Skin of body (tissue), 1 donor: ENCODE measurements at regions not wholly inside any gene's neighbourhood (a gene's known extent, or its start where the extent isn't known, plus 50 kb on each side); places are given as distances from the start of the nearest gene placed in this dataset.
A peak's percentile ranks its signal among the peaks of the same experiment; 100 is the strongest.

Source experiments
- DNase-seq: peaks from one replicate; lab custom pipeline; 2025; lab: John Stamatoyannopoulos, UW

DNA sequence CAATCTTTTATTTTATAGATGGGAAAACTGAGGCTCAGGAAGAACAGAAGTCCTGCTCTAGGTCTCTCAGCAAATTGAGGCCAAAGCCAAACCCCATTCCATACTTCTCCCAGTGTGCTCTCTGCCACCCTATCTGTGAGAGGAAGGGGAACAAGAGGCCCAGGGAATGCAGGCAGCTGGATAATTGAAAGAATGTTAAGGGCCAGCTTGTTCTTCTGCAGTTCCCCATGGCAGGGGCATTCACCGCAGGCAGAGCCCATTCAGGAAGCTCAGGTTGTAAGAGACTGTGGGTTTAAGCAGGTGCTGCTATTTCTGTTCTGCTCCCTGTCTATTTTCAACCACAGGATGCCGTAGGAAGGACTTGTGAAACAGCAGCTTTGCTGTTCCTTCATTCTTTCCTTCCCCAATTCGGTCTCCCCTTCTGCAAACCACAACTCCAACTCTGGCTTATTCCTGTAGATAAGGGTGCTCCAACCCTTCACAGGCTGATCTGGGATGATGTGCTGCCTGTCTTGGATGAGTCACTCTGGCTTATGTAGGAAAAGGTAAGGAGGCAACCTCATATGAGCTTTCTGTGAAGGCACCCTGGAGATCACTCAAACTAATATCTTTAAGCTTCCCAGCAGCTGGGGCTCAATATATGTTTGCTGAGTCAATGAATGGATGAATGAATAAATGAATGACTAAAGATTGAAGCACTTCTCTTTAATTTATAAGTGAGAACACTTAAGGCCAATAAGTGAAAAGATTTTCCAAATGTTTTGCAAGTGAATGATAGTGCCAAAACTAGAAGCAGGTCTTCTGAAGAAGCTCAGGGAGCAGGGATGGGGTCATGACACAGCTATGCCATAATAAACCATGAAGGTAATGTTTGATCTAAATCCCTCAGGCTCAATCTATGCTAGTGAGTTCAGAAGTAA lies 377.6 kb downstream of the BRINP1 start:
- no peak for DNase-seq

GRCh38 chr9:118992813-118993794 lies 376.1 kb downstream of the BRINP1 start:
- no peak for DNase-seq

DNA sequence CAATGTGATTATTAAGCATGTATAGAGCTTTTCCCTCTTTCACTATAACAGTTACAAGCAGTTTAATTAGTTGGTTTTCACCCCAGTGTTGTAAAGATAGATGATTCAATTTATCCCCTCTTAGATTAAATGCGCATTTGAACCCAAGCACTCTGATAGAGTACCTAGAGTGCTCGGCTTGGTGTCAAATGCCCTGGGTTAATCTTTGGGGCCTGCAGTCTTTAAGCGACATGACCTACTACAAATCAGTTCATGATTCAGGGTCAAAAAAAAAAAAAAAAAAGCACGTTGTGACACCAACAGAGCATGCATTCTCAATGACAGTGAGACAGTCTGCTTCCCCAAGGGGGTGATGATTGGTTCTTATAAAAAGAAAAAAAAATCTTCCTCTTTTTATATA lies 375.3 kb downstream of the BRINP1 start:
- DNase-seq, result no peak

DNA sequence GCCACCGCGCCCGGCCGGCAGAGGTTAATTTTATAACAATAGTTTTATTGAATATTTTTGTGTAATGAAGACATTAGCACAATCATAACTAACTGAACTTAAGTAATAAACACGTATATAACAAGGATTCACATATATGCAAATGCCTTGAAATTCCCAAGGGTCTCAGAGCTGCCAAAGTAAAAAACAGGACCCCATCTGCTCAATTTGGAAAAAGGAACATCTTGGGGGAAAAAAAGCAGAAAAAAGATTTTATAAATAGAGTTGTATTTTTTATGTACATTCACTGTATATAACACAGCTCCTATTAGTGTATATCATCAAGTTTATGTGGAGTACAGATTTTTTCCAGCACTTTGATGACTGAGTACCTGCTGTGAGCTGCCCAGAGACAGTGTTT lies 366.7 kb downstream of the BRINP1 start:
- no peak for DNase-seq

DNA sequence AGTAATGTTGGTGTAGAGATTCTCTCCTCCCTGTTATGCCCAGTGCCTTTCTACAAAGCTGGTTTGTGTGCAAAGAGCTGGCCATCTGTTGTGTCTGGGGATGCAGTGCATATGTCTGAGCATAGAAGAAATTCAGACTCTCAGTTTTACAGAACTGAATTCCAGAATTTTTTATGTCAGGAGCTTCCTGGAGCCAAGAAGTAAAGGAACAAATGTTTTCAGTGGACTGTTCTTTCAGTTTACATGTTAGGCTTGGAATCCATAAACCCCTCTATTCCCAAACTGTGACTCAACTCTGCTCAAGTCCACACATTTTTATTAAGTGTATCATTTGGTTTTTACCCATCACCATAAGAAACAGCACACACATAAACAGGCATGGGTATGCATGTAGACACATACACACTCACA lies 366.0 kb downstream of the BRINP1 start:
- peak; percentile 43 for DNase-seq

GRCh38 chr9:119003882-119004617 lies 365.2 kb downstream of the BRINP1 start:
- DNase-seq, result no peak

- no peak for DNase-seq
These were observed 364.6 kb downstream of the BRINP1 start for GRCh38 chr9:119004618-119004990.

DNA sequence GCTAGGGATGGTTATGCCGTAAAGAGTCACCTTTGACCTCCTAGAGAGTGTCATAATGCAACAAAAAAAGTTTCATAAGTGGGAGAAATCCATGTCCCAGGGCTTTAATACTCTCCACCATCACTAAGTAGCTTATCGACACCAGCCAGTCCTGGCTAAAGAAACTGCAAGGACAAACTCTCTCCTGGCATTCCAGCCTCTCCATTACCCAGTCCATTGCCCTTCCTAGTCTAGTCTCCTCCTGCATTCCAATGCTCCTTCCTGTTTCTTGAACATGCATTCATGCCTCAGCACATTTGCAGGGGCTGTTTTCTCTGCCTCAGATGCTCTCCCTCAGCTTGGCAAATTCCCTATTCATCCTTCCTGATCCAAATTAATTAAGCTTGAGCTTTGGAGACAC lies 364.1 kb downstream of the BRINP1 start:
- DNase-seq, result no peak

- DNase-seq, result no peak
These were observed 360.0 kb downstream of the BRINP1 start for GRCh38 chr9:119009249-119009648.

GRCh38 chr9:119020284-119020683 lies 349.0 kb downstream of the BRINP1 start:
- no peak for DNase-seq

GRCh38 chr9:119020730-119021333 lies 348.4 kb downstream of the BRINP1 start:
- no peak for DNase-seq

- no peak for DNase-seq
These were observed 343.1 kb downstream of the BRINP1 start for GRCh38 chr9:119026120-119026519.

DNA sequence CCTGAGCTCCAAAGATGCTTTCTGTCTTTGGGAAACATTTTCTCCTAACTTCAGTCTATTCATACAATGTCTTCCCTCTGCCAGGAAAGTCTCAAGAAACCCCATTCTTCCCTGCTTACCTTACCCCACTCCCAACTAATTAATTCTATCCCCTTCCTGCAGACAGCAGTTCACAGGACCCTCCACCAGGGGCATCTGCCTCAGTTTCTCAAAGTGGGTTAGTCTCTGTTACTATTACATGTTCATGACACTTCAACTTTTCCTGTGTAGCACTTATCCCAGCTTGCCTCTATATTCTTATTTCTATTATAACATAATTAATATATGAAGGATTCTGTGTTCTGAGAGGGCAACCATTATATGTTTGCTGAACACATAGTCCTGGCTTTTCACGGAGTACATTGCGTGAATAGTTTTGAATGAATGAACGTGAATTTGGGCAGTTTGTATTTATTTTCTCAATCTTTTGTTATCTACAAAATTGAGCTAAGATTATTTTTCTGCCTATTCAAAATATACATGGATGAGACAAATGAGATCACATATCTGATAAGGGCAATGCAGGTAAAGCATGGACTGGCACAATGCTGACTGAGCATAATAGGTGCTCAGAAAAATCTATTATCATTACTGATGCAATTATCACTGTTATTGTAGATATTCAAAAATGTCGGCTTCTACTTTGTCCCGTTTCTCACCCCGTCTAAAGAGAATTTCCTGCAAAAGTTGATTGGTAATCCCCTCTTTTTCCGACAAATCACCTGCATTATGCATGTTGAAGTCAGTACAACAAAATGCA lies 341.1 kb downstream of the BRINP1 start:
- DNase-seq, result no peak

DNA sequence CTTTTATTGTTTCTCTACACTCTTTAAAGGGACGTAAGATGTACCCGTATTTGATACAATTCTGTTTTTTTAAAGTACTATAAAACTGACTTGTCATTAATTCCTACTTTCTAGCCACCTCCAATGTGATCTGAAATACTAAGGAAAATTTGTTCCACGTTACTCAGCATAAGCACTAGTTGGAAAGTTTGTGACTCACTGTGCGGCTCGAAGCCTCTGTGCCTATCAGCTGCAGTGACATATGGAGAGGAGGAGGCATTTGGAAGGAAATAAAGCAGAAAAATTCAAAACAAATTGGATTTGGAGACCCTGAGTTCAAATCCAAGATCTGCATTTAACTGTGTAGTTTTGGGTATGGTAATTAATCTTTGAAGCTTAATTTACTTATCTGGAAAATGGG lies 339.3 kb downstream of the BRINP1 start:
- no peak for DNase-seq

- DNase-seq, result peak; percentile 7
These were observed 335.6 kb downstream of the BRINP1 start for GRCh38 chr9:119033596-119033995.

- no peak for DNase-seq
These were observed 332.3 kb downstream of the BRINP1 start for GRCh38 chr9:119036969-119037368.

DNA sequence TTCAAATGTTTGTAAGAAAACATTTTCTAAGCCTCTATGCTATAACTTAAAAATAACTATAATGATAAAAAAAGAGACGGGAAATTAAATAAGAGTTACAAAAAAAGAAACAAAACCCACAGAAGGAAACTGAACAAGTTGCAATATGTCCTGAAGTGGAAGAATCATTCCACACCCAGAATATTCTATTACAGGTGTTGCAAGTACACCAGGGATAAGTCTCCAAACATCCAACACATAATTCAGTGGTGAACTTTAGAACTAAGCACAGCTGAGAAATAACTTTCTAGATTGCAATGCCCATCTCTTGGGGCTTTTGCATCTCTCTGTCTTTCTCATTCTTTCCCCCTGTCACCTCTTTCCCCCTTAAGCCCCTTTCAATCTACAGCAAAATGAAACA lies 325.2 kb downstream of the BRINP1 start:
- DNase-seq, result no peak

- DNase-seq, result no peak
These were observed 324.4 kb downstream of the BRINP1 start for GRCh38 chr9:119044806-119045205.

GRCh38 chr9:119047513-119048307 lies 321.5 kb downstream of the BRINP1 start:
- no peak for DNase-seq
